C1 segment of cervical spinal cord (tissue), 14 donors: ENCODE measurements at regions not wholly inside any gene's neighbourhood (a gene's known extent, or its start where the extent isn't known, plus 50 kb on each side); places are given as distances from the start of the nearest gene placed in this dataset.
"Not testable (repeated sequence)": the region's sequence is repeated elsewhere in the genome, so short reads cannot be mapped to it uniquely, and the experiment has no call there.

Source experiments
- DNase-seq, 14 donors: peaks; one replicate each; lab custom pipeline; 2025; lab: John Stamatoyannopoulos, UW

DNA sequence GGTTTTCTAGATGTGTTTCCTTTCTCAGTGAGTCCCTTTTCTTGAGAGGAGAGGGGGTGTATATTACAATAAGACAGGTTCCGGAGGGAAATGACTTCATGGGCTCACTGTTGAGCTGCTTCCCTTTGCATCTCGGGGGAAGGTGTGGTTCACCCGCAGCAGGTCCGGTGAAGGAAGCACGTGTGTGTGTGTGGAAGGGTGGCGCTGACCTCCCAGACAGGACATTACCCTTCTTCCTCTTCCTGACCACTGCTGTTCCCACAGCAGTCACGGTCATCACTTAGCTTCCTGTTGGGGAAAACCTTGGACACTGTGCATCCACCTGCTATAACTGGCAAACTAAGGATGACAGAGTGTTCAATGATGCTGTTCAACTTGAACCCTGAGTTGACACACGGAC is 83.6 kb downstream of the PLEKHG1 start:
- no peak for DNase-seq

DNA sequence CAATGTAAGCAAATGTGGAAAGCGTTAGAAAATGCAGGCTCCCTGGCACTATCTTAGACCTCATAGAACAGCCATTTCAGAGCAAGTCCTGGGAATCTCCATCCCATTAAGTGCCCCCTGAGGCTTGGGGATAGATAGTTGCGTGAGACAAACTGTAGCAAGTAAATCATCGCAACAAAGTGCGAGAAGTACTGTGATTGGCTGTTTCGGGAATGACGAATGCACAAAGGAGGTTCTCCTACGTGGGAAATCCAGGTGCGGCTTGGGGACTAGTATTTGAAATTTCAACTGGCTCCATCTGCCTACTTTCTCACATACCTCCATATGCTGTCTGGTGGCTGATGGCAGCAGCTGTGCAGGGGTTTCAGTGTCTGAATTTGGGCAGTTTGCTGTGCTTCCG is 84.5 kb downstream of the PLEKHG1 start:
- DNase-seq, result no peak

DNA sequence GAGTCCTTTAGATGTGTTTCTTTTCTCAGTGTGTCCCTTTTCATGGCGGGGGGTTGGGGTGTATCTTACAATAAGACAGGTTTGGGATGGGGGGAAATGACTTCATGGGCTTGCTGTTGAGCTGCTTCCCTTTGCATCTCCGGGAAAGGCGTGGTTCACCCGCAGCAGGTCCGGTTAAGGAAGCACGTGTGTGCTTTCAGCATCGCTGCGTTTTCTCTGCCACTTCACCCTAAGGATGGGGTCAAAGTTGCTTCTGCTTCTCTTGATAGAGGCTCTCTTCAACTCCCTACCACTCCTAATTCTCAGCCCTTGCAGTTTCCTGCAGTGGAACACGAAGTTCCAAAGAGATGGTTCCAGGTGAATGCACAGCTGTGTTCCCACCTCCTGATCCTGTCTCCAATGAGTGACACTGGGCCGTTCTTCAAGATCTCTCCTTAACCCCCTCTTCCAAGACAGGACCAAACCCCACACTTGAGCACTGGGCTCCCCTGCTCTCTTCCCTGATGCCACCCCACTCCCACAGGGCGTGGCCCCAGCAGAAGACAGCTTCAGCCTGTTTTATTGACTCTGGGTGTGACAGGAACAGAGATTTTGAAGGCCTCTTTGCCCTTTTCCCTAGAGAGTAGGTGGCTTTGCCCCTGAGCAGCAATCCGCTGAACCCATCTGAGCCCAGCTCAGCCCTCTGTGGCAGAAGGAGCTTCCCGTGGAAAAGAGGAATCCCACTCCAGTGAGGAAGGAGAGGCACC is 85.2 kb downstream of the PLEKHG1 start:
- no peak for DNase-seq

DNA sequence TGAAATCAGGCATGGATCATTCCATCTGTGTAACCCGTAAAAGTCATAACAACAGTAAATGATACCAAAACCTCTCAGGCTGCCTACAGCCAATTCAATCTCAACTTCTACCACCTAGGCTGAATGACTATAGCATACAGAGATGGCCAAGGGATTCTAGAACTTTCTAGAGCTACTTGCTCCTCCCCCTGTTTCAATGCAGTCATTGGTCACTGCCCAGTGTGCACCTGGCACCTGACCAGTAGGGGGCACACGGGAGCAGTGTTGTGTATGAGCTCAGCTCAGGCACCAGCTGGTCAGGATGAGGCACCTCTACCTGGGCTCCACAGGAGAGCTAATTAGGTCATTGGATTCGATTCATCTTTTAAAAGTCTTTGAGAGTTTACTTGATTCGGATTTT is 86.2 kb downstream of the PLEKHG1 start:
- DNase-seq, result no peak

DNA sequence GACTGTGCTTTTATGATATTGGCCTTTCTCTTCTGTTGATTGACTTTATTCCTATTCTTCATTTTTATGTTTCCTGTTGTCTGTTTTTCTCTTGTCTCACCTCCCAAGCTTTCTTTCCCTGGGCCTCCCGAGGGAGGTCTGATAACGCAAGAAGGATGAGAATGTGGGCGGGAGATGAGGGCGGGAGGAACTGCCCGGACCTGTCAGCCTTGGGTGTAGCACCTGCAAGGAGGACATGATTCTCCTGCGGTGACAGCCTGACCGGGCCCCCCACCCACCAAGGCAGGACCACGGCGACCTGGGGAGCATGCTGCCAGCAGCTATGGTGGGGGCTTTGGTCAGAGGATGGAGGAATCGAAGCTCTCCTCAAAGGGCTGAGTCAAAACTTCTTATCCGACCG is 86.9 kb downstream of the PLEKHG1 start:
- no peak for DNase-seq

DNA sequence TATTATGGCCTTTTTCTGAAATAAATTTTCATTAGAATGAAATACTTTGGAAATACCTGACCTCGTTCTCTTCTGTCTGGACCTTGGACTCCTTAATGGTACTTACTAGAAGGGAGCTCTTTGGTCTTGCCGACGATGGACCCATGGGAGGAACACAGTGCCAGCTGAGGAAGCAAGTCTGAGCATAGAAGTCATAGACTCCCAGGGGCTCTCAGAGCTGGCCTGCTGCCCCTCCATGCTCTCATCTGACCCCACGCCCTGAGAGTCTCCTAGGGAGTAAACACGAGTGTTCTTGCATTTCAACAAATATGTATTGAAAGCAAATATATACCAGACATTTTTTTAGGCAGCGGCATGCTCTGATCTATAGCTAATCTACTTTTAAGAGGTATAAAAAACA is 87.8 kb downstream of the PLEKHG1 start:
- DNase-seq, result no peak

DNA sequence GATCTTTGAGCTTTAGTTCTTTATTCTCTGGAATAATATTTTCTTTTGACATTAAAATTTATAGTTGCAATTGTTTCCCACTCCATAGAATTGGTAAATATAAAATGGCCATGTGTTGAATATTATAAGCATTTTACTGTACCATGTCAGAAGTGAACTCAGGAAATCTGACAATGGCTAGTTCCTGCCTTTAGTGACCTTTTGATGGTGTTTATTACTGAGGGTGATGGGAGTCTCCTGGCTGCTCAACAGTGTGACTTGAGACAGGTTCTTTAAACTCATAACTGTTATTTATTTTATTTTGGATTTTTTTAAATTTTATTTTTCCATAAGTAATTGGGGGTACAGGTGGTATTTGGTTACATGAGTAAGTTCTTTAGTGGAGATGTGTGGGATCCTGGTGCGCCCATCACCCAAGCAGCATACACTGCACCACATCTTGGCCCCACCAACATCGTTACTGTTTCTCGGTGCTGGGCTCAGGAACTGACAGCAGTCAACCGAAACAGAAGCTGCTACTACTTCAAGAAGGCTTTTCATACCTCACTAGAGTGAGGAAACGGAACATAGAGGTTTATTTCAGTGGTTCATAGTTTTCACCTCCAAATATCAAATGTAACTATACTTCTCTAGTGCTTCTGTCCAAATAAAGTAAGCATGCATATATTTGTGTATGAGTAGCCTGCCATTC is 90.4 kb downstream of the PLEKHG1 start:
- no peak for DNase-seq

DNA sequence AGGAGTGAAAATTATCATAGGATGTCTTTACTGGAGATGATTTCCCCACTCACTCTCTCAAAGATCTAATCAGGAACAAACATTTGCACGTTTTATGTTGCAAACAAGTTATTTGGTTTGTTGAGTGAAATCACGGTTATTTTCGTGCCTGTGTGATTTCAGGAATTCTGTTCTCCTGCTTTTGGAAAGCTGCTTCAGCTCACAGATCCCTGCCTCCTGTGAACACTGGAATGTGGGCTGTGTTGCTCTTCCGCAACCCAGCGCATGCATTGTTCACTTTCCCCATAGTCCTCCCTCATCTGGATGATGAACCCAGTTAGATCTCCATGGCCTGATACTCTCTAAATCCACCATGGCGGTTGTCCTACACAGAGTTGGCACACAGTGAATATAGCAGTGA is 91.0 kb downstream of the PLEKHG1 start:
- no peak for DNase-seq

DNA sequence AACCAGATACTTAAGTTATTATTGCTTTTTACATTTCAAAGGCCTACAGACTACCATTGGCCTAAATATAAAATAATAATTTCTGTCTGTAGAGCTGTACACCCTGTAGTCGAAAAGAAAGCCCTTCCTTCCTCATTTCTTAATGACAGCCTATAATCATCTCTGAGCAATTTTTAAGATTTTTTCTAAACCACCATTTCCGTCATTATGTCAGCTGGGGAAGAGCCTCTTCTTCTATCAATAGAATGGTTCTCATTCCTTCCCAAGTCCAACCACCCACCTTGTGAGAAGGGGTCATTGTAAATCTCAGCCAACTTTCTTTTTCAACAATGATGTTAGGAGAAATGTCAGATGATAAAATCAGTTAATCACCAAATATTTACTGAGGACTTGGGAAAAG is 91.8 kb downstream of the PLEKHG1 start:
- DNase-seq, result no peak

DNA sequence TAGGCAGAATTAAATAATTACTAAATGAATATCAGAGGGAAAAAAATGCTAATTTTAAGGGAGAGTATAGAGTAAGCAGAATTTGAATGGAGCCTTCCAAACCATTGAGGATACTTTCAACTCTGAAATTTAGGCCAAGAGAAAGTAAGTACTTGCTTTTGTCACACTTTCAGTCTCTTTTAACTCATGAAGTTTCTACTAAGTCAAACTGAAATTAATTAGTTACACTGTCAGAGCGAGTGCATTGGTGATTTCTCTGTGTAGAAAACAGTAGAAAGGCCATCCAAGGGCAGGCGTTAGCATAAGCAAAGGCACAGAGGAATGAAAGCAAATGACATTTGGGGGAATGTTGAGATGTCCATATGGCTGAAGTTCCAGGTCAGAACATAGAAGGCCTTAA is 92.9 kb downstream of the PLEKHG1 start:
- no peak for DNase-seq

DNA sequence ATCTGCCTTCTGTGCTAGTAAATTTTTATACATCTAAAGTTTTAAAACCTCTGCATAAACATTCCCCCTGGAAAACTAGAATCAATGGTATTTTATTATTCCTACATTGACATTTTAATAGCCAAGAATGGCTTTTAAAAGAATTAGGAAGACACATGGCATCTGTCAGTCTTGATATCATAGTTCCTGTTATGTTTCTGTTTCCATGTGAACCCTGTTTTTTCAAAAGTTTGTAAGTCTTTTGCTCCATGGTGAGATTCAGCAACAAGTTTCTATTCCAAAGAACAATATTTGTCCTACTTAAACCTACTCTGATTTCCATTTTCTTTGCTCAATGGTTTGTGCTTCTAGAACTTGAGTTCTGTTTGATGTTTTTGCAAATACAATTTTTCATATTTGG is 95.2 kb downstream of the PLEKHG1 start:
- no peak for DNase-seq

DNA sequence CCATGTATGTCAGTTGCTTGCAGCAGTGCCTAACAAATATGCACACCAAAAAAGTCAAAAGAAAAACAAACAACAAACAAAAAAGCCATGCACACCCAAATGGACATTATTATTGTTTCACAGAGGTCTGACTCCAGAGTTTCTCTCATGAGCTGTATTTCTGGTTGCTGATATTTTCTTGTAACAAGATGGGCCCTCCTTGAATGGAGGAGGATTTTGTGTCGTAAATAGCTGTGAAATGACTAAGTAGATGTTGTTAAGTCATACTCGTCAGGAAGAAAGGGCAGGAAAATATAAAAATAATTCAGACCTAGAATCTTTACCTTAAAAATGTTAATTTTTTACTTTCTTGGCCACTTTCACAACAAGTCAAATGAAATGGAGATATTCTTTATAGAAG is 96.0 kb downstream of the PLEKHG1 start:
- DNase-seq, result no peak

DNA sequence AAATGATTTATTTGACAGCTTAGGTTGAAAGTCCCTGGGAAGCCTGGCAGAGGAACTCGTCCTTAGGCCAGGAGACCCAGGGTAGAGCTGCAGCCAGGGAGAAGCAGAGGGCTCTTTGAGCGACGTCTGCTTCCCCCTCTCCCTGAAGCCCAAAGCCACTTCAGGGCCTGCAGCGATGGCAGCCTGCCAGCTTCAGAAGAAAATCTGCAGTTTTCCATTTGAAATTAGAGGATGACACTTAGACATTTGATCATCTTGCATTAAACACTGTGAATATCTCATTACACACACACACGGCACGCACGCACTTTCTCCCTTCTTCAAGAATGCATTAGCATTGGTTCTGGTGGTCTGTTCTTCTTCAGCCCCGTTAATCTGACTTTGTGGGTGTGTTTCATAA is 96.5 kb downstream of the PLEKHG1 start:
- no peak for DNase-seq

DNA sequence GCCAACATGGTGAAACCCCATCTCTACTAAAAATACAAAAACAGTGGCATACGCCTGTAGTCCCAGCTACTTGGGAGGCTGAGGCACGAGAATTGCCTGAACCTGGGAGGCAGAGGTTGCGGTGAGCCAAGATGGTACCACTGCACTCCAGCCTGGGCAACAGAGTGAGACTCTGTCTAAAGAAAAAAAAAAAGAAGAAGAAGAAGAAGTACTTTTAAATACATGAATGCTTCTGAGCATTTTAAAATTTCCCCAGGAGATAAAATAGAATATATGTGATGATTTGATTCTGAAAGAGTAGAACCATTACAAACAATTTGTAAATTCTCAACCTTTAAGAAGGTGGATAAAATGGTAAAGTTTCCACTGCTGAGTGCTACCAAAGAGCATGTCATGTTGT is 97.2 kb downstream of the PLEKHG1 start:
- not testable (repeated sequence) for DNase-seq

DNA sequence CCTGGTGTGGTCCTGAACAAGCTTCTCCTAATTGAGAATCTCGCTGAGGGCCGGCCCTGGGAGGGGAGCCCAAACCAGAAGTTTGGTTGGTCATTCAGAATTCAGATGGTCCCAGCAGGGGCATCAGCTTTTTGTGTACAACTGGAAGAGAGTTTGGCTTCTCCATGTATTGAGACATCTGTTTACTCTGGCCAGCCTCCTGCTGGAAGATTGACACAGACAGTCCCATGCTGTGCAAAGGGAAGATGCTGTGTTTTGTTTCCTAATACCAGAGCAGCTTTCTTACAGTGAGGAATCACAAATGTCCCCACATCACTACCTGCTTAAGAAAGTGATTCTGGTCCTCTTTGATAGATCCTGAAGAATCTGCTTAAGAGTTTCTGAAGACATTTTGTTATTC is 97.8 kb downstream of the PLEKHG1 start:
- no peak for DNase-seq

DNA sequence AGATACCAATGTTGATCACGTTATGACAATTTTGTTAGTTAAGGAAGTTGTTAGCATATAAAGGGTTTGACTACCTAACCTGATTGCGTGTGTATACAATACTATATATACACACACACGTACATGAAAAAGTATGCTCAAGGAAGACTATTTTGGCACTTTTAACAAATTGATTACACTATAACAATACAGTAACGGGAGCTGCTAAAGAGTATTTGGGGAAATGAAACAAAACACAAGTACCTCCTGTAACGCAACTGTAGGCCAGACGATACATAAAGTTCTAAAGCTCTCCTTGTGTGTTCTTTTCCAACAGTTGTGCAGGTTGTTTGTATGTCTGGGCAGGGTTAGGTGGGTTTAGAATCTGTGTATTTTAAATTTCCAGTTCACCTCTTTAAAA is 98.7 kb downstream of the PLEKHG1 start:
- no peak for DNase-seq

DNA sequence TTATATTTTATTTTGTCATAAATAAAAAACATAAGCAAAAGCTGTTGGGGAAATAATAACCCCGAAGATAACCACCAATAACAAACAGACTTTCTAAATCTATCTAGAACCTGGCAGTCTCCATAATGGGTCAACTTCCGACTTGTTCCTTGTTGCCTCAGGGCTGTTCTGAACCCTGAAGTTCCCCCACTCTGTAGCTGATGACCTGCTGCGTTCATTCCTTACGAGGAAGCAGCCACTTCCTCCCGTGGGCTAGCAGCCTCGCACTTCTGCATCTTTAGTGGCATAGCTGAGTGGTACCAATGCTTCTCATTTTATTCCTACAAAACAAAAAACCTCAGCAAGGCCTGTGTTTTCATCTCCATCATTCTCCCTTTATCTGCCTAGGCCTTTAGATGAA is 103.0 kb downstream of the PLEKHG1 start:
- no peak for DNase-seq

DNA sequence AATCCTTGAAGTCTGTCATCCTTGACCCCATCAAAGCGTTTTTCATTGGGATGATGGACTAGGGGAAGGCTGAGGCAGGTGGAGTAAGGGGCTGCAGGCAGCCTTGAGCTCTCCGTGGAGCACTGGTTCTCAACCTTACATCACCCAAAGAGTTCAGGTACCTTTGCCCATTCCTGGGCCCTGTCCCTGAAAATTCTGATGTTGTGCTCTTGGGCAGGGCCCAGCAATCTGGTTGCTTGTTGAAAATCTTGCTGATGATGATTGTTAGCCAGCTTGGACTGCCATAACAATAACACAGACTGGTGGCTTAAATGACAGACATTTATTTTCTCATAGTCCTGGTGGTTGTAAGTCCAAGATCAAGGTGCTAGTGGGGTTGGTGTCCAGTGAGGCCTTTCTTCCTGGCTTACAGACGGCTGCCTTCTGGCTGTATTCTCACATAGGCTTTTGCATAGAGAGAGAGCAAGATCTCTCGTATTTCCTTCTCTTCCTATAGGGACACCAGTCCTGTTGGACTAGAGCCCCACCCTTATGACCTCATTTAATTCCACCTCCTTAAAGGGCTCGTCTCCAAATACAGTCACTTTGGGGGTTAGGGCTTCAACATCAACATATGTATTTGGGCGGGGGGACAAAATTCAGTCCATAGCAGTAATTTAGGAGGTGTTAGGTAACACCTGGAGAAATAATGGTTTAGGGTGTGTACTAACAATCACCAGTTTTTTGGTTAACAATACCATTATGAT is 104.9 kb downstream of the PLEKHG1 start:
- DNase-seq, result no peak

DNA sequence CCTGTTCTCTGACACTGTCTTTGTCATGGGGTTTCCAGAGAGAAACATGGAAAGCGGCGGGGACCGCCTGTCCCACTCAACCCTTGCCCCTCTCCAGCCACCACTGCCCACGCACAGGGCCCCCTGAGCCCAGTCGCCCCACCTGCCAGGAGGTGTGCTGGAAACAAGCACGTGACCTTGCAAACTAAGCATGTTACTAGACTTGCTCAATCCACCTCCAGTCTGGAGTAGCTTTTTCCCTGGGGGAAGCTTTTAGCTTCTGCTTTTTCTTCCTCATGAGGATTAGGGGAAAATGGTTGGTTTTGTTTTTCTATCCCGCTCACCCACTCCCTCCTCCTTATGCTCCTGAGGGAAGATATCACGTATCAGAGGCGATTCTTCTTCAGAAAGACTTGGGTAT is 105.7 kb downstream of the PLEKHG1 start:
- no peak for DNase-seq

DNA sequence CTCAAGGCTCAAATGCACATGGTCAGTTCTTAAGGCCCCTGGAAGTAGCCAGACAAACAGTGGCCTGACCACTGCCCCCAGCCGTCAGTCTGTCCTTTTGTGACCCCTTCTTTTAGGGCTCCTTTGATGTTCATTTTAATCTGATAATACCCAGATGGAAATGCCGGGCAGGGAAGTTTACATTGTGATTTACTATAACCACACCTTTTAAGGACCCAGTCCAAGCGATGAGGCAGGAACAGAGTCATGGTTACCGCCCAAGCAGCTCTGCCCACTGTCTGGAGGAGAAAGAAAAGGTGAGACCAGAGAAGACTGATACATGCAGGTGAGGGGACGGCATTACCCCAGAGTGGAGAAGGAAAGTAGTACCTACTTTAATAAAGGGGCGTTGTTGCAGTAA is 110.6 kb downstream of the PLEKHG1 start:
- DNase-seq, result no peak

DNA sequence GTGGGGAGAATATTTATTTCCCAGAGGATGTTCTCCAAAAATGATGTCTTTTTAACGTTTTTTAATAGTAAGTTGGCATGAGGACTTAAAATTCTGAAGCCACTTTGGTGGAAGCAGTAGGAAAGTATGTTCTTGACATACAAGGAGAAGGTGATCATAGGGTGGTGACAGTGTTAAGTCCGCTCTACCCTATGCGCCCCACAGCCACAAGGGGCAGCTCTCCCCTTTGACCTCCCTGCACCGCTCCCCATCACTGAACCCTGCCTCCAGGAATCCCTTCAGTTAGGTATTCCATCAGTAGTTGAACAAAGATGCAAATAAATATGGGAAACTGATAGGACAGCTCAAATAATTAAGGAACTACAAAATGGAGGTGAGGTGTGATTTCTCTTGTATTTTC is 111.4 kb downstream of the PLEKHG1 start:
- no peak for DNase-seq

DNA sequence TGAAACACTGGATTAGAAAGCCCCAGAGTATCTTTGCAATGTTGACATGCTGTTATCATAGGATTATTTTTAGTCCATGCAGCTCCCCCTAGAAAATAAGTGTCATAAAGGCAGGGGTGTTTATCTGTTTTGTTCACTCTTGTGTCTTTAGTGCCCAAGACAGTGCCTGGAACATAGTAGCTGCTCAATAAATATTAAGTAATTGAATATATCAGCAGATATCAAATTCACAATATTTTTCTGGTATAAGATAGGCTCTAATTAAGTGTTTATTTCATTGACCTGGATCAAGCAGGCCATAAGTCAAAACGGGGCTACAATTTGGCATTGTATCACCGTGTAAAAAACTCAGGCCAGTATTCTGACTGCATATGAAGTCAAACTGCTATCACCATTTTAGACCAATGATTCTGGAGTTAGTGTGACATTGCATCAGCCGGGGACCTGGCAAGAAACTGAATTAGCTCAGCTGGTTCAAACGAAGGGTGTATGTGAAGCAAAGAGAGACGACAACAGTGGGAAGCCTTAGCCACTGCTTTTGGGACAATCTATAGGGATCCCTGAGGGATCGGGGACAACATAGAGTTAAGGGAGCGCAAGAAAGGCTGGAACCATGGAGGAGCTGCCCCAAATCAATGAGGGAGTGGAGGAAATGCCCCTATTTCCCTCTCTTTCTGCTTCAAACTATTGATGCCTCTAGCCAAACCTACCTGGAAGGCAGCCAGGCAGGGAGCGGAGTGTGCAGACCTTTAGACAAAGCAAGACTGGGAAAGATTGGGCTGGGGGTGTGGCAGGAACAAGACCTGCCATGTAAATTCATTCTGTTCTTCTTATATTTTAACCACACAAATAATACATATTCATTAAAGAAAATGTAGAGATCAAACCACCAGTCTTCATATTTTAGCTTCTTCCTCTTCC is 112.2 kb downstream of the PLEKHG1 start:
- peak in 2 of 14 donors; percentile 20 to 59 for DNase-seq
